Activated T-cell treated with anti-CD3 and anti-CD28 coated beads for 48 hours (primary cell): ENCODE measurements at regions not wholly inside any gene's neighbourhood (a gene's known extent, or its start where the extent isn't known, plus 50 kb on each side); places are given as distances from the start of the nearest gene placed in this dataset.

Experiments used
- DNase-seq: peaks from one replicate; pipeline ENCODE4 v3.0.0-alpha.2; 2020; ENCODE audit warnings: low read depth

DNA sequence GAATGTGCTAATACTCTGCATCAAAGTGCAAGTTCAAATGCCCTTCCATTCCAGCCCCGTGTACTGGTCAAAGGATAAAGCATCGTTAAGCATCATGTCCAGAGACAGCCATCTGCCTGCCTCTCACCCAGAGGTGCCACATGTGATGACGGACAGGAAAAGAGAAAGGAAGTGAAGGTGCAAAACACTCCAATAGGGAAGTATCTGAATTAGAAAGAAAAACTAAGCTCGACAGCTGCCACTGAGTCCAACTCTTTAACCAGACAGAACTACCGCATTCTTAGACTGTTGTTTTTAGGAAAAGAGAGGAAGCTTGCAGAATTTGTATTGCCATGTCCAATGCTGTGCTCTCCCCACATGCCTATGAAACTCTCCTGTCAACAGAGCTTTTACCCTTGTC, 465.0 kb upstream of the SOX5 start:
- DNase-seq, result no peak

- DNase-seq, result no peak
Observed at GRCh38 chr12:24411948-24412347, 462.5 kb upstream of the SOX5 start.

- no peak for DNase-seq
Observed at GRCh38 chr12:24409868-24410267, 460.4 kb upstream of the SOX5 start.

GRCh38 chr12:24408305-24408704, 458.8 kb upstream of the SOX5 start:
- DNase-seq, result no peak

GRCh38 chr12:24407884-24408283, 458.4 kb upstream of the SOX5 start:
- no peak for DNase-seq

- DNase-seq, result no peak
Observed at GRCh38 chr12:24404086-24404815, 454.8 kb upstream of the SOX5 start.

DNA sequence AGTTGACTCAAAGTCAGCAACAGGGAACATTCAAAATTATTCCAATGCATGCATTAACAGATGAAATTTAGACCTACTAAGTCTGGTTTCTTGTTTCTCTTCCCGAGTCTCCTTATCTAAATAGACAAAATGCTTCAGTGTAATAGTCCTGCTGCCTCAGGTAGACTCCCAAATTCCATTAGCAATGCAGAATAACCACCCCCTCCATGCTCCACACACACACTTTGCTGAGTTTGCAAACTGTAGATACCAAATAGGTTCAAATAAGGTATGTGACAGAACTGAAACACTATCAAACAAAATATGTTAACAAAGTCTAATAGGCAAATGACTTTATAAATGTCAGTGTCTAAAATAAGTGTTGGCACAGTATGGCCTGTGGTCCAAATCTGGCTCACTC, 451.1 kb upstream of the SOX5 start:
- DNase-seq, result no peak

- no peak for DNase-seq
Observed at GRCh38 chr12:24398605-24399004, 449.1 kb upstream of the SOX5 start.

- DNase-seq, result no peak
Observed at GRCh38 chr12:24396224-24396623, 446.8 kb upstream of the SOX5 start.

DNA sequence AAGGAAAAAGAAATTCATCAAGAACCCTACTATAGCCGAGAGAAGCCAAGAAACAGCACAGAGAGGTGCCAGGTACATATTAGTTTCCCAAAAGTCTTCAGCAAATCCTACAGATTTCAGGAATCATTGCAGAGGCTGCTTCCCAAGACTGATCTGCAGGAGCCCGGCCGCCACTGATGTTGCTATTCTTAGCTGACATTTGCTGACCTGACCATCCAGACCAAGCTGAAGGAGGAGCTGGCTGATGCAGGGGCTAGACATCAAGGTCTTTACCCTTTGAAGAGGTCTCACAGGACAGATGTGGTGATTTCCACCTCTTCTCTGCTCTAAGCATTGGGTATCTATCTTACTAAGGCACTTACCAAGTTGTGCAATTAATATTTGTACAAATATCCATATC, 444.8 kb upstream of the SOX5 start:
- DNase-seq, result no peak

- DNase-seq, result no peak
Observed at GRCh38 chr12:24393071-24393470, 443.6 kb upstream of the SOX5 start.

- no peak for DNase-seq
Observed at GRCh38 chr12:24389394-24389793, 439.9 kb upstream of the SOX5 start.

DNA sequence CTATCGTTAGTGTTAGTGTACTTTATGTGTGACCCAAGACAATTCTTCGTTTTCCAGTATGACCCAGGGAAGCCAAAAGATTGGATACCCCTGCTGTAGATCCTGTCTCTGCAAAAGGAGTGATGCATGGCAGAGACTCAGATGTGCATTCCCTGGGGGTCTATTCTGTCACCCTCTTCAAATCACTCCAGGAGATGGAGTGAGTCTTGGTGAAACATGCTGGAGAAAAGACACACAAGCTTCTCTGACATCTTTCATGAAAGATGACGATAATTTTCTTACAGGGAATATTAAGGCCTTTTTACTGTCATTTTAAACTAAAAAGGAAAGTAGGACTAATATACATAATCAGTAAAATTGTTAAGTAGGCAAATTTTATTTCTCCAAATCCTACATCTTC, 437.9 kb upstream of the SOX5 start:
- DNase-seq, result no peak

DNA sequence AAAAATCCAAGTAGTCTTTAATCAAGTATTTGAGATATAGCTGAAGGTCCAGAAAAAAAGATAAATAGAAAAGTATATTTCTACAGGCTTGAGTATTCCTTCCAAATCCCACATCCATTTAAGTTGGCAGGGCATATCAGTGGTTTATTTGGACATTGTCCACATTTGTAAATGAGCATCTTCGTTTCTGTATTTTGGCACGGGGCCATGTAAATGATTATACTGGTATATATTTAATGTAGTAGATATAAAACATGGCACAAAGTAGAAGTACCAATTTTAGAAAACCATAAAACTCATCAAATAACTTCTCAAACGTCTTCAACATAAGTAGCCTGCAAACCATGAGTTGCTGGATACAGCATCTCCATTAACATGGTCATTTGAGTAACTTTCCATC, 437.4 kb upstream of the SOX5 start:
- no peak for DNase-seq

DNA sequence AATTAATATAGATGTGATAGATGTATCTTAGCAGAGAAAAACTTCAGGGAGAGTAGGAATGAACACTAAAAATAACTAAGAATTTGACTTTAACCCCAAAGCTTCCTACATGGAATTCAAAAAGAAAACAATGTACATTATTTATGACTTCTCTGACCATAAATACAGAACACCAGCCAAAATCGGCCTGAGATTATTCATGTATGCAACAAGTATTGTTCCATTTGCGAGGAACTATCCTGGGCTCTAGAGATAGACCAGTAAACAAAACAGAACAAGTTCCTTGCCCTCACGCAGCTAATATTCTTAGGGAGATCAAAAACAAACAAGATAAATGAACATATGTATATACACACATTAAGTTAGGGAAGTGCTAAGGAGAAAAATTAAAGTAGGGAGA, 432.3 kb upstream of the SOX5 start:
- no peak for DNase-seq

- DNase-seq, result no peak
Observed at GRCh38 chr12:24379861-24380521, 430.5 kb upstream of the SOX5 start.

DNA sequence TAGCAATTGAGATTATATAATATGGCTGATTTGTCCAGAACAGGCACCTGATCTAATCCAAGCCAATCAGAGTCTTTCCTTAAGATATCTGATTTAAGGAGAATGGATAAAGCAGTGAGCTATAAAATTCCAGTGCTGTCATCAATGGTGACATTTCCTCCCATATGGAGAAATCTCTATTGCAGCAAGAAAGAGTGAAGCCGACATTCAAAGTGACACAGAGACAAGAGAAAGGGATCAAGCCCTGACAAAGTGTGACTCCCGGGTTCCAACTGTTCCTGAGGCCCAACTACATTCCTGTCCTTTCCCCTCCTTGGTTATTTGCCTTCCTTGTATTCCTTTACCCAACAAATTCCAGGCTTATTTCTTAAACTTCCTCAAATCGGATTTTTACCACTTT, 430.0 kb upstream of the SOX5 start:
- DNase-seq, result no peak

DNA sequence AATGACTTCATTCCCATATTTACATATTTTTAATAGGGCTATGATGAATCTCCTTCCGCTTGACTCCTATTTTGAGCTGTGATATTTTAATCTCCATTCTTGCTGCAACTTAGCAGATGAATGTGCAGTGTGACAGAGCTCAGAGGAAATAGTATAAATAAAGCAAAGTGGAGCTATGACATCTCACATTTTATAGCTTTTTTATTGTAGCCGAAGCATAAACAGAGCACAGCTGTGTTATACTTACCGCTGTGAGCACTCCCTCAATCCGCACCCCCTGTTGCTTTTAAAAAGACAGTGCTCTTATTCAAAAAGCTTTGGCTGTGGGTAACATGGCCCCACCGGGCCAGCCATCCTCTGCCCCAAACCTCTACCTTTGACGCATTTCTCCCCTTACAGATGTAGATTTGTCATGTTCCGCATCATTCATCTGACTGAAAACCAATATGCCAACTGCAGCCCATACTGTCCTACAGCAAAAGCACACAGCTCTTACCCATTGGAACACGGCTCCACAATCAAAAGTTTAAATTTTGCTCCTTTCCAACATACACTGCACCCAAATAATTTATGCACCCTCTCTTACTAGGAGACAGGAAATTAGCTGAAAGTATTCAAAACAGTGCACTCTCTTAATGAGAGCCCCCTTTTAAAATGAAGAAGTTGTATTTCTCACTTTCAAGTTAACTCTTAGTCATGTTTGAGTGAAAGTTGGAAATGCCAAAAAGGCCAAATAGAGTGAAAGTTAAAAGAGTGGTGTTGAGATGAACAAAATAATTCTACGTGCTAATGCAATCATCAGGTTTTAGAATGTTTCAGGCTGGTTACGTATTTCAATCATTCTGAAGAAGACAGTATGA, 429.3 kb upstream of the SOX5 start:
- no peak for DNase-seq

DNA sequence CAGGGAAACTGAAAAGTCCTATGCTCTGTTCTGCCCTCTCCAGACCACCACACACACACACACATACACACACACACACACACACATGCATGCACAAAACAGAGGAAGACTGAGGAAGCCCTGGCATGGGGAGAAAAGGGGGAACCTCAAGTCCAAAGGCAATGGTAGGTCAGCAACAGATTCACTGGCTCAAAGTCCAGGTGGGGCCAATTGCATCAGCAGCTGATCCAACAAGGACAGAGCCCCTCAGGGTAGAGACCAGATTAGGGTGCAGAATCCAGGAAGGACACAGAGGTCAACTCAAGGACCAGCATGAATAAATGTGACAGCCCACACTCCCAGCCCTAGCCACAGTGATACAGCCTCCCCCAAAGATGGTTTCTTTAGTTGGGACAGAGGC, 425.0 kb upstream of the SOX5 start:
- no peak for DNase-seq

- no peak for DNase-seq
Observed at GRCh38 chr12:24373004-24373403, 423.5 kb upstream of the SOX5 start.

- DNase-seq, result no peak
Observed at GRCh38 chr12:24366514-24366913, 417.0 kb upstream of the SOX5 start.

- DNase-seq, result no peak
Observed at GRCh38 chr12:24364921-24365320, 415.5 kb upstream of the SOX5 start.

DNA sequence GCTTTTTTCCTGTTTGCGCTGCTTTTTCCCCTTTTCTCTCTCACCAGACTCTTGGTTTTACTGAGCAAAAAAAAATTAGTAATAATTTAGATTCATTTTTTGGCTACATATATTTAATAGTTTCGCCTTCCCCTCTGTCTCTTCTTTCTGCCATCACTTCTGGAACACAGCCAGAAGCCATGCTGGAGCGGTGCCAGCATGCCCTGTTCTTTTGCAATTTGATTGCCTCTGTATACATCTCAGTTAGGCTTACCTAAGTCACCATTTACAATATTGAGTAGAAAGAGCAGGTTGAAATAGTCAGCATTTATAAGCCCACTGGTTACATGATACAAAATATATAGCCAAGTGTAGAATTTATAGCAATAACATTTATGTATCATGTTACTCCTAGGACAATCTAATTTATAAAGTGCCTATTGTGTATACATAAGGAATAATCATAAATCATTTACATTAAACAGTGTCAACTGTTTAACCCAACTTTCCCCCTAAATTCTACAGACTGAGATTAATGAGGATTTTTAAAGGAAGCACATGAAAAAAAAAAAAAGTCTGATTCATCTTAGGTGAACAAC, 413.8 kb upstream of the SOX5 start:
- no peak for DNase-seq
